A673 (cell line): ENCODE measurements at regions not wholly inside any gene's neighbourhood (a gene's known extent, or its start where the extent isn't known, plus 50 kb on each side); places are given as distances from the start of the nearest gene placed in this dataset.

ENCODE experiments used
- BruUV-seq: library from RNA; stranded (reverse); fragments of 400-500 nt; replicated peaks from 2 replicates; lab custom pipeline; 2021; lab: Mats Ljungman, UMichigan
- CTCF ChIA-PET: fragments of 300-600 bp; sonication (Branson Sonifier 250); formaldehyde crosslinking; loops from one replicate; lab custom pipeline; 2022; ENCODE audit warnings: antibody characterized with exemption; lab: Charles Lee
- POLR2A ChIA-PET: fragments of 300-600 bp; sonication (Branson Sonifier 250); formaldehyde crosslinking; loops from one replicate; lab custom pipeline; 2022; ENCODE audit warnings: antibody characterized with exemption; ENCODE audit not compliant: low non-redundant PET; lab: Charles Lee
- DNase-seq: peaks from one replicate; pipeline ENCODE4 v3.0.0-alpha.2; 2015; ENCODE audit warnings: low spot score
- H3K27ac ChIP-seq: fragments of 200-600 bp; sonication (generic); 2 replicates; pipeline ENCODE4 v1.5.1; 2016; ENCODE audit warnings: mixed run types, low read depth, mild to moderate bottlenecking, mixed read lengths, antibody characterized with exemption, low read length; ENCODE audit not compliant: poor library complexity, severe bottlenecking
- H3K27me3 ChIP-seq: fragments of 200-600 bp; sonication (generic); replicated peaks from 2 replicates; pipeline ENCODE4 v1.6.1; 2017; ENCODE audit warnings: mixed run types, low read depth, mild to moderate bottlenecking, mixed read lengths, antibody characterized with exemption, low read length; ENCODE audit not compliant: insufficient read depth, poor library complexity
- H3K36me3 ChIP-seq: fragments of 200-600 bp; sonication (generic); 2 replicates; pipeline ENCODE4 v1.6.1; 2016; ENCODE audit warnings: mixed run types, mild to moderate bottlenecking, mixed read lengths, antibody characterized with exemption, low read length; ENCODE audit not compliant: insufficient read depth, poor library complexity, severe bottlenecking
- H3K4me1 ChIP-seq: fragments of 200-600 bp; sonication (generic); 2 replicates; pipeline ENCODE4 v1.6.1; 2017; ENCODE audit warnings: mixed run types, mild to moderate bottlenecking, mixed read lengths, antibody characterized with exemption, low read length; ENCODE audit not compliant: insufficient read depth, poor library complexity, severe bottlenecking
- H3K4me3 ChIP-seq: fragments of 200-600 bp; sonication (generic); 2 replicates; pipeline ENCODE4 v1.5.1; 2016; ENCODE audit warnings: low read depth, mixed run types, mild to moderate bottlenecking, mixed read lengths, low read length; ENCODE audit not compliant: poor library complexity, severe bottlenecking
- H3K9me3 ChIP-seq: fragments of 200-600 bp; sonication (generic); 2 replicates; pipeline ENCODE4 v1.6.1; 2016; ENCODE audit warnings: mixed run types, low read depth, mild to moderate bottlenecking, mixed read lengths, antibody characterized with exemption, low read length; ENCODE audit not compliant: poor library complexity, severe bottlenecking
- CTCF ChIP-seq: fragments of 300-800, 200-600 bp; sonication (generic); conservative IDR thresholded peaks from 2 replicates; pipeline ENCODE4 v1.5.1; 2017; ENCODE audit warnings: low read depth, mild to moderate bottlenecking, antibody characterized with exemption, low read length, moderate library complexity, mixed read lengths
- EZH2 ChIP-seq: fragments of 200-600 bp; sonication (generic); IDR thresholded peaks from 2 replicates; pipeline ENCODE4 v1.6.1; 2017; ENCODE audit warnings: borderline replicate concordance, low read depth, mild to moderate bottlenecking, mixed read lengths, antibody characterized with exemption, low read length; ENCODE audit not compliant: poor library complexity, severe bottlenecking
- intact Hi-C: fragments of 100-400 bp; cut with micrococcal nuclease; formaldehyde crosslinking; loops from one replicate; pipeline ENCODE4 v1.10.0; 2022; ENCODE audit not compliant: unreplicated experiment

- Histone ChIP-seq H3K27ac (no peak overlapping the region), H3K4me1 (peaks cover 5% of the 10 kb centered on the region), H3K27me3 (peaks cover 7% of the 10 kb centered on the region), H3K9me3 (no peaks in the 10 kb centered on the region), H3K4me3 (no peak overlapping the region), H3K36me3 (no peaks in the 10 kb centered on the region)
- no TSS peak for BruUV-seq
- intact Hi-C loops = no loop called here
- POLR2A ChIA-PET = no interaction called here
- no peak for DNase-seq
- CTCF ChIA-PET = no interaction called here
- TF ChIP-seq EZH2 (no peak), CTCF (no peak)
These were observed 65.1 kb upstream of the ID3 start for GRCh38 chr1:23624440-23624839.

- Histone ChIP-seq H3K27ac (no peak overlapping the region), H3K36me3 (no peaks in the 10 kb centered on the region), H3K4me1 (peaks cover 5% of the 10 kb centered on the region), H3K9me3 (no peaks in the 10 kb centered on the region), H3K4me3 (no peak overlapping the region), H3K27me3 (peaks cover 7% of the 10 kb centered on the region)
- no peak for DNase-seq
- POLR2A ChIA-PET = no interaction called here
- no TSS peak for BruUV-seq
- CTCF ChIA-PET = no interaction called here
- intact Hi-C loops = no loop called here
- TF ChIP-seq CTCF (no peak), EZH2 (no peak)
These were observed 63.0 kb upstream of the ID3 start for GRCh38 chr1:23622284-23622683.

GRCh38 chr1:23620605-23621004, 61.3 kb upstream of the ID3 start:
- intact Hi-C loops = no loop called here
- CTCF ChIA-PET = interaction anchor here (0.6 kb wide), 1 partner anchor 11 kb away, joined by 3 read pairs; no protein-coding TSS in a partner anchor
- Histone ChIP-seq H3K4me1 (peaks cover 5% of the 10 kb centered on the region), H3K9me3 (no peaks in the 10 kb centered on the region), H3K27ac (no peak overlapping the region), H3K36me3 (no peaks in the 10 kb centered on the region), H3K4me3 (no peak overlapping the region), H3K27me3 (peaks cover 7% of the 10 kb centered on the region)
- no TSS peak for BruUV-seq
- POLR2A ChIA-PET = no interaction called here
- TF ChIP-seq CTCF (no peak), EZH2 (no peak)
- no peak for DNase-seq
